SK-N-SH treated with all-trans-retinoic acid at 6 μM for 48 hours (cell line): ENCODE measurements at regions not wholly inside any gene's neighbourhood (a gene's known extent, or its start where the extent isn't known, plus 50 kb on each side); places are given as distances from the start of the nearest gene placed in this dataset.
A peak's percentile ranks its signal among the peaks of the same experiment; 100 is the strongest.

Experiments used
- ATAC-seq: fragments of 200-7000 bp; cut with Tn5 transposase; 3 replicates; pipeline ENCODE4 v1.9.1; 2020; ENCODE audit warnings: mild to moderate bottlenecking, moderate library complexity
- ARNTL ChIP-seq: fragments of 450-650 bp; formaldehyde crosslinking; IDR thresholded peaks from 2 replicates; pipeline ENCODE4 v1.5.0; 2020; ENCODE audit warnings: low read depth, mild to moderate bottlenecking, moderate library complexity, borderline replicate concordance
- BACH2 ChIP-seq: fragments of 250-450 bp; sonication (Bioruptor Pico); IDR thresholded peaks from 2 replicates; pipeline ENCODE4 v1.9.0; 2021; ENCODE audit warnings: mild to moderate bottlenecking, borderline replicate concordance
- CSDC2 ChIP-seq: fragments of 250-450 bp; sonication (Bioruptor Pico); IDR thresholded peaks from 2 replicates; pipeline ENCODE4 v1.5.0; 2020; ENCODE audit warnings: mild to moderate bottlenecking, moderate library complexity
- CSRNP3 ChIP-seq: fragments of 250-450 bp; sonication (Bioruptor Pico); IDR thresholded peaks from 2 replicates; pipeline ENCODE4 v1.5.1; 2021; ENCODE audit warnings: mild to moderate bottlenecking, moderate library complexity
- ESRRG ChIP-seq: fragments of 250-450 bp; sonication (Bioruptor Pico); IDR thresholded peaks from 2 replicates; pipeline ENCODE4 v1.6.1; 2021; ENCODE audit warnings: mild to moderate bottlenecking
- GLIS3 ChIP-seq: fragments of 250-450 bp; sonication (Bioruptor Pico); IDR thresholded peaks from 2 replicates; pipeline ENCODE4 v1.5.0; 2020; ENCODE audit warnings: mild to moderate bottlenecking, moderate library complexity
- OSR1 ChIP-seq: fragments of 250-450 bp; sonication (Bioruptor Pico); IDR thresholded peaks from 2 replicates; pipeline ENCODE4 v1.8.0; 2022; ENCODE audit warnings: moderate library complexity, mild to moderate bottlenecking, inconsistent platforms
- PATZ1 ChIP-seq: fragments of 250-450 bp; sonication (Bioruptor Pico); IDR thresholded peaks from 2 replicates; pipeline ENCODE4 v1.8.0; 2020; ENCODE audit warnings: mild to moderate bottlenecking, moderate library complexity, borderline replicate concordance
- SNAI2 ChIP-seq: fragments of 250-450 bp; sonication (Bioruptor Pico); IDR thresholded peaks from 2 replicates; pipeline ENCODE4 v1.5.0; 2020; ENCODE audit warnings: mild to moderate bottlenecking, moderate library complexity
- TOX ChIP-seq: fragments of 250-450 bp; sonication (Bioruptor Pico); IDR thresholded peaks from 2 replicates; pipeline ENCODE4 v1.8.0; 2021; ENCODE audit warnings: mild to moderate bottlenecking, moderate library complexity, borderline replicate concordance
- ZC3H10 ChIP-seq: fragments of 250-450 bp; sonication (Bioruptor Pico); IDR thresholded peaks from 2 replicates; pipeline ENCODE4 v1.5.1; 2021; ENCODE audit warnings: mild to moderate bottlenecking, moderate library complexity
- ZFP3 ChIP-seq: fragments of 250-450 bp; sonication (Bioruptor Pico); IDR thresholded peaks from 2 replicates; pipeline ENCODE4 v1.5.0; 2020; ENCODE audit warnings: mild to moderate bottlenecking, moderate library complexity
- ZFP30 ChIP-seq: fragments of 450-650 bp; formaldehyde crosslinking; IDR thresholded peaks from 2 replicates; pipeline ENCODE4 v1.5.0; 2022; ENCODE audit warnings: mild to moderate bottlenecking, moderate library complexity
- ZNF565 ChIP-seq: fragments of 450-650 bp; formaldehyde crosslinking; conservative IDR thresholded peaks from 2 replicates; pipeline ENCODE4 v1.5.0; 2020; ENCODE audit warnings: low read depth, mild to moderate bottlenecking, moderate library complexity
- ZNF70 ChIP-seq: fragments of 450-650 bp; formaldehyde crosslinking; IDR thresholded peaks from 2 replicates; pipeline ENCODE4 v1.5.0; 2020; ENCODE audit warnings: mild to moderate bottlenecking, moderate library complexity
- ZNF8 ChIP-seq: fragments of 450-650 bp; formaldehyde crosslinking; IDR thresholded peaks from 2 replicates; pipeline ENCODE4 v1.5.0; 2020; ENCODE audit warnings: mild to moderate bottlenecking, moderate library complexity
- TF ChIP-seq, protein P1 (sequence below): fragments of 250-450 bp; sonication (Bioruptor Pico); IDR thresholded peaks from 2 replicates; pipeline ENCODE4 v1.5.0; 2020; ENCODE audit warnings: mild to moderate bottlenecking, moderate library complexity
- TF ChIP-seq, protein P2 (sequence below): fragments of 250-450 bp; sonication (Bioruptor Pico); IDR thresholded peaks from 2 replicates; pipeline ENCODE4 v1.8.0; 2021; ENCODE audit warnings: low read depth, mild to moderate bottlenecking, moderate library complexity, borderline replicate concordance

GRCh38 chr5:143759396-143760130 is 52.4 kb upstream of the HMHB1 start:
- peak; percentile 57 for ATAC-seq
- TF ChIP-seq SNAI2 (no peak), ZC3H10 (CRISPR knock-in tag) (no peak), GLIS3 (CRISPR knock-in tag) (no peak), ZFP3 (CRISPR knock-in tag) (no peak), ZFP30 (CRISPR knock-in tag) (no peak), ARNTL (CRISPR knock-in tag) (no peak), BACH2 (no peak), TOX (CRISPR knock-in tag) (no peak), ZNF70 (no peak)
- TF ChIP-seq, protein P1, sequence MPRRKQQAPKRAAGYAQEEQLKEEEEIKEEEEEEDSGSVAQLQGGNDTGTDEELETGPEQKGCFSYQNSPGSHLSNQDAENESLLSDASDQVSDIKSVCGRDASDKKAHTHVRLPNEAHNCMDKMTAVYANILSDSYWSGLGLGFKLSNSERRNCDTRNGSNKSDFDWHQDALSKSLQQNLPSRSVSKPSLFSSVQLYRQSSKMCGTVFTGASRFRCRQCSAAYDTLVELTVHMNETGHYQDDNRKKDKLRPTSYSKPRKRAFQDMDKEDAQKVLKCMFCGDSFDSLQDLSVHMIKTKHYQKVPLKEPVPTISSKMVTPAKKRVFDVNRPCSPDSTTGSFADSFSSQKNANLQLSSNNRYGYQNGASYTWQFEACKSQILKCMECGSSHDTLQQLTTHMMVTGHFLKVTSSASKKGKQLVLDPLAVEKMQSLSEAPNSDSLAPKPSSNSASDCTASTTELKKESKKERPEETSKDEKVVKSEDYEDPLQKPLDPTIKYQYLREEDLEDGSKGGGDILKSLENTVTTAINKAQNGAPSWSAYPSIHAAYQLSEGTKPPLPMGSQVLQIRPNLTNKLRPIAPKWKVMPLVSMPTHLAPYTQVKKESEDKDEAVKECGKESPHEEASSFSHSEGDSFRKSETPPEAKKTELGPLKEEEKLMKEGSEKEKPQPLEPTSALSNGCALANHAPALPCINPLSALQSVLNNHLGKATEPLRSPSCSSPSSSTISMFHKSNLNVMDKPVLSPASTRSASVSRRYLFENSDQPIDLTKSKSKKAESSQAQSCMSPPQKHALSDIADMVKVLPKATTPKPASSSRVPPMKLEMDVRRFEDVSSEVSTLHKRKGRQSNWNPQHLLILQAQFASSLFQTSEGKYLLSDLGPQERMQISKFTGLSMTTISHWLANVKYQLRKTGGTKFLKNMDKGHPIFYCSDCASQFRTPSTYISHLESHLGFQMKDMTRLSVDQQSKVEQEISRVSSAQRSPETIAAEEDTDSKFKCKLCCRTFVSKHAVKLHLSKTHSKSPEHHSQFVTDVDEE (CRISPR knock-in tag) = no peak
- TF ChIP-seq, all 23 proteins: peak for 0

- TF ChIP-seq ZNF8 = no peak
- TF ChIP-seq TOX (CRISPR knock-in tag) = peak; percentile 46; the same call in 1 of the 2 replicates
- TF ChIP-seq ZFP3 (CRISPR knock-in tag) = no peak
- peak; percentile 87 for ATAC-seq
These were observed 53.2 kb upstream of the HMHB1 start for GRCh38 chr5:143758750-143759149.

DNA sequence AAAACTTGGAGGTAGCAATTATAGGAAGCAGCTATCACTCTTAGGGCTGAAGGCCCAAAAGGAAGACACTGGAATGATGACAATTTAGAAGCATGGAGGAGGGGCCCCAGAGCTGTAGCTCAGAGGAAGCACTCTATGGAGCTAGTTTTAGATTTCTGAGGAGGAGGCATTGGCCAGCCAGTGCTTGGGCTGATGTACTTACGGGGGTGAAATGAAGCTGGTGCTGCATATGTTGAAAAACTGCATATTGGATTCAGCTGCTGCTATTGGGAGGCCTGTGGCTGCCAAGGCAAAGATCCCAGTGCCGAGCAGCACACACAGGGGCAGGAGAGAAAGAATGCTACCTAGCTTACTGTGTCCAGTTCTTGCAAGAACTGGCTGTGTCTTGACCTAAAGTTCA is 53.9 kb upstream of the HMHB1 start:
- TF ChIP-seq CSDC2 (CRISPR knock-in tag) = no peak
- TF ChIP-seq, protein P2, sequence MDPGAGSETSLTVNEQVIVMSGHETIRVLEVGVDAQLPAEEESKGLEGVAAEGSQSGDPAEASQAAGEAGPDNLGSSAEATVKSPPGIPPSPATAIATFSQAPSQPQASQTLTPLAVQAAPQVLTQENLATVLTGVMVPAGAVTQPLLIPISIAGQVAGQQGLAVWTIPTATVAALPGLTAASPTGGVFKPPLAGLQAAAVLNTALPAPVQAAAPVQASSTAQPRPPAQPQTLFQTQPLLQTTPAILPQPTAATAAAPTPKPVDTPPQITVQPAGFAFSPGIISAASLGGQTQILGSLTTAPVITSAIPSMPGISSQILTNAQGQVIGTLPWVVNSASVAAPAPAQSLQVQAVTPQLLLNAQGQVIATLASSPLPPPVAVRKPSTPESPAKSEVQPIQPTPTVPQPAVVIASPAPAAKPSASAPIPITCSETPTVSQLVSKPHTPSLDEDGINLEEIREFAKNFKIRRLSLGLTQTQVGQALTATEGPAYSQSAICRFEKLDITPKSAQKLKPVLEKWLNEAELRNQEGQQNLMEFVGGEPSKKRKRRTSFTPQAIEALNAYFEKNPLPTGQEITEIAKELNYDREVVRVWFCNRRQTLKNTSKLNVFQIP (CRISPR knock-in tag) = no peak
- TF ChIP-seq OSR1 (CRISPR knock-in tag) = no peak
- TF ChIP-seq PATZ1 (CRISPR knock-in tag) = no peak
- no peak for TF ChIP-seq SNAI2
- TF ChIP-seq TOX (CRISPR knock-in tag) = no peak
- TF ChIP-seq ZFP30 (CRISPR knock-in tag) = no peak
- no peak for TF ChIP-seq BACH2
- TF ChIP-seq ESRRG (CRISPR knock-in tag) = no peak
- TF ChIP-seq ZC3H10 (CRISPR knock-in tag) = no peak
- TF ChIP-seq ZFP3 (CRISPR knock-in tag) = no peak
- TF ChIP-seq ARNTL (CRISPR knock-in tag) = no peak
- peak; percentile 30 for ATAC-seq

DNA sequence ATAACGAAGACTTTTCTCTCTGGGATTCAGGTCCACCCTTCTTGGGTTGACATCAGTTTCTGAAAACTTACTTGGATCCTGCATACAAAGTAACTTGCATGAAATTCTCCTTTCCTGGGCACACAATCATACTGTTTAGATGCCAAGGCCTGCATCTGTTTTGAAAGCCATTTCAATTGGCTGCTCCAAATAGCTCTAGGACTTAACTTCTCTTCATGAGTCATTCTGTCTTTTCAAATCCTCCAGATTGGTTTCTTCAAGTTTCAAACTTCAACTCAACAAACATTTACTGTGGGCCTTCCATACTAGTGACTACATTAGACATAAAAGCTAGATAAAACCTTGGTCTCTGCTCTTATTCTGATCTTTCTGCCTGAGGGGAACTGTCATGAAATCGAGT is 54.8 kb upstream of the HMHB1 start:
- no peak for TF ChIP-seq ZNF565
- TF ChIP-seq CSRNP3 (CRISPR knock-in tag) = no peak
- no peak for TF ChIP-seq ESRRG (CRISPR knock-in tag)
- TF ChIP-seq, protein P1 (CRISPR knock-in tag) = no peak
- no peak for TF ChIP-seq ZFP30 (CRISPR knock-in tag)
- TF ChIP-seq ARNTL (CRISPR knock-in tag) = no peak
- no peak for ATAC-seq
